Psoas muscle (tissue), 7 donors: ENCODE measurements at regions not wholly inside any gene's neighbourhood (a gene's known extent, or its start where the extent isn't known, plus 50 kb on each side); places are given as distances from the start of the nearest gene placed in this dataset.

Experiments
- ATAC-seq, 4 donors: fragments of 200-7000 bp; cut with Tn5 transposase; one replicate each; pipeline ENCODE4 v1.9.1; 2020; ENCODE audit warnings: moderate library complexity in 3 of 4, mild to moderate bottlenecking in 2 of 4
- DNase-seq, 2 donors: peaks; one replicate each; pipeline ENCODE4 v3.0.0-alpha.2; 2020
- H3K27ac ChIP-seq: fragments of 200-600 bp; one replicate; pipeline ENCODE4 v1.8.0; 2022
- H3K27me3 ChIP-seq, 3 donors: fragments of 200-600 bp in 1 of 3; one replicate each; pipeline versions ENCODE4 v1.6.1 to v1.8.0; 2013 to 2022; ENCODE audit warnings: low read length in 2 of 3, mild to moderate bottlenecking in 2 of 3, moderate library complexity in 1 of 3; ENCODE audit not compliant: insufficient read depth in 3 of 3
- H3K36me3 ChIP-seq, 2 donors: fragments of 200-600 bp in 1 of 2; one replicate each; pipeline versions ENCODE4 v1.6.1 to v1.8.0; 2013 to 2022; ENCODE audit warnings: low read depth in 1 of 2, mild to moderate bottlenecking in 1 of 2, moderate library complexity in 1 of 2; ENCODE audit not compliant: insufficient read depth in 1 of 2
- H3K4me1 ChIP-seq: fragments of 200-600 bp; one replicate; pipeline ENCODE4 v1.8.0; 2022
- H3K4me3 ChIP-seq: fragments of 200-600 bp; one replicate; pipeline ENCODE4 v1.8.0; 2022; ENCODE audit warnings: mild to moderate bottlenecking
- H3K9me3 ChIP-seq: fragments of 200-600 bp; one replicate; pipeline ENCODE4 v1.8.0; 2022
- CTCF ChIP-seq: fragments of 200-600 bp; IDR thresholded peaks from one replicate; pipeline ENCODE4 v1.8.0; 2022; ENCODE audit warnings: antibody characterized with exemption
- WGBS, 3 donors: extraction: QIAGEN DNeasy Blood & Tissue Kit; methylation state at CpG; one replicate each; pipeline versions ENCODE4 v1.1.6 to v1.1.7; 2013; 5-methylcytosine and 5-hydroxymethylcytosine counted together
- intact Hi-C, 2 donors: fragments of 100-400 bp; cut with DNase I; formaldehyde crosslinking; loops; one replicate each; pipeline versions ENCODE4 v1.11.0 to v1.14.2; 2022
- donor health status: healthy with polysubstance abuse.
- donor health status: DM: no; HTN: no; CAD: no; lungs with moderate emphysema.
- donor health status: Bipolar disorder and iron deficiency.
- donor health status: healthy.
- donor health status: DM: yes; HTN: yes; CAD: no.
- donor health status: DM: no; HTN: no; CAD: no.
- donor health status: DM: yes; HTN: yes; CAD: no.

- no peak for DNase-seq
- 64 to 71% (median 67%) methylated on average over 3 of the region's 3 CpGs for WGBS, 3 donors
- intact Hi-C loops: no loop called here
- Histone ChIP-seq H3K4me3 (no peak overlapping the region), H3K27me3 (peaks cover 0 to 13% (median 0%) of the 10 kb centered on the region in 3 donors), H3K9me3 (no peaks in the 10 kb centered on the region), H3K4me1 (no peaks in the 10 kb centered on the region), H3K27ac (no peak overlapping the region), H3K36me3 (no peaks in the 10 kb centered on the region)
- ATAC-seq: no peak
- no peak for TF ChIP-seq CTCF
These were observed 272.3 kb upstream of the WWC1 start for GRCh38 chr5:168019143-168019542.

- Histone ChIP-seq H3K4me3 (no peak overlapping the region), H3K9me3 (no peaks in the 10 kb centered on the region), H3K36me3 (no peaks in the 10 kb centered on the region), H3K4me1 (no peaks in the 10 kb centered on the region), H3K27me3 (peaks cover 0 to 13% (median 0%) of the 10 kb centered on the region in 3 donors), H3K27ac (no peak overlapping the region)
- no peak for ATAC-seq
- intact Hi-C loops: no loop called here
- DNase-seq: no peak
- 56 to 58% (median 57%) methylated on average over 11 of the region's 11 CpGs for WGBS, 3 donors
- TF ChIP-seq CTCF: no peak
These were observed 270.7 kb upstream of the WWC1 start for GRCh38 chr5:168020542-168021294.

- ATAC-seq: no peak
- 34 to 42% (median 35%) methylated on average over 16 of the region's 16 CpGs for WGBS, 3 donors
- peaks cover 0 to 13% (median 0%) of the 10 kb centered on the region in 3 donors for H3K27me3 ChIP-seq
- no peaks in the 10 kb centered on the region for H3K9me3 ChIP-seq
- no peaks in the 10 kb centered on the region for H3K4me1 ChIP-seq
- H3K4me3 ChIP-seq: no peak overlapping the region
- DNase-seq: no peak
- intact Hi-C loops: no loop called here
- H3K27ac ChIP-seq: no peak overlapping the region
- no peak for TF ChIP-seq CTCF
- H3K36me3 ChIP-seq: no peaks in the 10 kb centered on the region
These were observed 268.8 kb upstream of the WWC1 start for GRCh38 chr5:168022446-168023169.

GRCh38 chr5:168023191-168023590 lies 268.3 kb upstream of the WWC1 start:
- WGBS, 3 donors: 16 to 30% (median 23%) methylated on average over 15 of the region's 15 CpGs

More at GRCh38 chr5:168023191-168023590, 268.3 kb upstream of the WWC1 start:
- Histone ChIP-seq H3K27ac (no peak overlapping the region), H3K4me3 (no peak overlapping the region), H3K9me3 (no peaks in the 10 kb centered on the region), H3K36me3 (no peaks in the 10 kb centered on the region), H3K4me1 (no peaks in the 10 kb centered on the region), H3K27me3 (peaks cover 0 to 13% (median 0%) of the 10 kb centered on the region in 3 donors)
- ATAC-seq (no peak), DNase-seq (no peak)
- intact Hi-C loops: no loop called here
- TF ChIP-seq CTCF: no peak
